ENCODE measurements at regions not wholly inside any gene's neighbourhood (a gene's known extent, or its start where the extent isn't known, plus 50 kb on each side); places are given as distances from the start of the nearest gene placed in this dataset.

DNA sequence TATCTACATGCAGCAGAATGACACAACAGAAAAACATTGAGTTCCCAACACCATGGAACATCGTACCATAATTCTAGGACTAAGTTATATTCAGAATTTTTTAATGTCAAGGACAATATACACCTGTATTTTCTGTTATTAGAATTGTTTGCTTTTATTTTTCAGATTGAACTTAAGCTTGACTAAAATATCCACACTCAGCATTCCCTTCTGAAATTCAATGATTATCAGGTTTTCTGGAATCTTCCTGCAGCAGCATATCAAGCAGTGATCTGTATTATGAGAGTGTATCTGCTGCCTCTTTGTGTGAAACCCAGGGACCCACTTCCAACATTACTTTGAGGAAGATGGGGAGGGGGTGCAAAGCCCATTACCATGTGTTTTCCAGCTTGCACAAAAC lies 578.6 kb upstream of the JAG1 start:
- TF ChIP-seq POLR2AphosphoS5 (IDR thresholded peaks at IDR 0.05) (no peak), POLR2A (IDR thresholded peaks at IDR 0.05; ENCODE audit: low read depth) (no peak), EP300 (IDR thresholded peaks at IDR 0.05) (no peak)
- TF ChIP-seq, protein P1, sequence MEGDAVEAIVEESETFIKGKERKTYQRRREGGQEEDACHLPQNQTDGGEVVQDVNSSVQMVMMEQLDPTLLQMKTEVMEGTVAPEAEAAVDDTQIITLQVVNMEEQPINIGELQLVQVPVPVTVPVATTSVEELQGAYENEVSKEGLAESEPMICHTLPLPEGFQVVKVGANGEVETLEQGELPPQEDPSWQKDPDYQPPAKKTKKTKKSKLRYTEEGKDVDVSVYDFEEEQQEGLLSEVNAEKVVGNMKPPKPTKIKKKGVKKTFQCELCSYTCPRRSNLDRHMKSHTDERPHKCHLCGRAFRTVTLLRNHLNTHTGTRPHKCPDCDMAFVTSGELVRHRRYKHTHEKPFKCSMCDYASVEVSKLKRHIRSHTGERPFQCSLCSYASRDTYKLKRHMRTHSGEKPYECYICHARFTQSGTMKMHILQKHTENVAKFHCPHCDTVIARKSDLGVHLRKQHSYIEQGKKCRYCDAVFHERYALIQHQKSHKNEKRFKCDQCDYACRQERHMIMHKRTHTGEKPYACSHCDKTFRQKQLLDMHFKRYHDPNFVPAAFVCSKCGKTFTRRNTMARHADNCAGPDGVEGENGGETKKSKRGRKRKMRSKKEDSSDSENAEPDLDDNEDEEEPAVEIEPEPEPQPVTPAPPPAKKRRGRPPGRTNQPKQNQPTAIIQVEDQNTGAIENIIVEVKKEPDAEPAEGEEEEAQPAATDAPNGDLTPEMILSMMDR (IDR thresholded peaks at IDR 0.05): no peak
